ENCODE measurements at regions not wholly inside any gene's neighbourhood (a gene's known extent, or its start where the extent isn't known, plus 50 kb on each side); places are given as distances from the start of the nearest gene placed in this dataset.

GRCh38 chr2:12254280-12254860 is 462.4 kb upstream of the TRIB2 start:
- Histone ChIP-seq H3K9me3 (replicated peaks in 1 of 3) (no peaks in the 10 kb centered on the region), H3K36me3 (replicated peaks in 1 of 2) (no peaks in the 10 kb centered on the region), H3K4me1 (replicated peaks in 1 of 2) (no peaks in the 10 kb centered on the region), H3K4me3 (no peak overlapping the region), H3K27me3 (no peaks in the 10 kb centered on the region), H3K27ac (no peak overlapping the region)
- no peak for DNase-seq
- TF ChIP-seq POLR2A (IDR thresholded peaks at IDR 0.05) (no peak), CTCF (IDR thresholded peaks at IDR 0.05) (no peak)
- intact Hi-C loops (cut with DNase I), result no loop called here
- 72 to 81% (median 75%) methylated on average over 6 of the region's 6 CpGs for WGBS, 4 donors

GRCh38 chr2:12256206-12256605 is 460.5 kb upstream of the TRIB2 start:
- WGBS, 4 donors, result 78 to 83% (median 82%) methylated on average over 2 of the region's 2 CpGs
- no peak for DNase-seq
- no peaks in the 10 kb centered on the region for H3K9me3 ChIP-seq (replicated peaks in 1 of 3)
- H3K36me3 ChIP-seq (replicated peaks in 1 of 2), result no peaks in the 10 kb centered on the region
- intact Hi-C loops (cut with DNase I), result no loop called here
- H3K27me3 ChIP-seq, result no peaks in the 10 kb centered on the region
- TF ChIP-seq CTCF (IDR thresholded peaks at IDR 0.05) (no peak), POLR2A (IDR thresholded peaks at IDR 0.05) (no peak)
- H3K4me1 ChIP-seq (replicated peaks in 1 of 2), result no peaks in the 10 kb centered on the region
- H3K4me3 ChIP-seq, result no peak overlapping the region
- H3K27ac ChIP-seq, result no peak overlapping the region

GRCh38 chr2:12257476-12257875 is 459.3 kb upstream of the TRIB2 start:
- WGBS, 4 donors, result 49 to 60% (median 51%) methylated on average over 3 of the region's 3 CpGs
- Histone ChIP-seq H3K36me3 (replicated peaks in 1 of 2) (no peaks in the 10 kb centered on the region), H3K4me3 (no peak overlapping the region), H3K4me1 (replicated peaks in 1 of 2) (no peaks in the 10 kb centered on the region), H3K27ac (no peak overlapping the region), H3K9me3 (replicated peaks in 1 of 3) (no peaks in the 10 kb centered on the region), H3K27me3 (no peaks in the 10 kb centered on the region)
- TF ChIP-seq POLR2A (IDR thresholded peaks at IDR 0.05) (no peak), CTCF (IDR thresholded peaks at IDR 0.05) (no peak)
- intact Hi-C loops (cut with DNase I), result no loop called here
- DNase-seq, result peak in 1 of 7 donors; percentile 20

GRCh38 chr2:12259493-12259892 is 457.2 kb upstream of the TRIB2 start:
- intact Hi-C loops (cut with DNase I), result no loop called here
- no peaks in the 10 kb centered on the region for H3K27me3 ChIP-seq
- H3K4me3 ChIP-seq, result no peak overlapping the region
- TF ChIP-seq CTCF (IDR thresholded peaks at IDR 0.05) (no peak), POLR2A (IDR thresholded peaks at IDR 0.05) (no peak)
- H3K9me3 ChIP-seq (replicated peaks in 1 of 3), result no peaks in the 10 kb centered on the region
- H3K27ac ChIP-seq, result no peak overlapping the region
- DNase-seq, result no peak
- no peaks in the 10 kb centered on the region for H3K36me3 ChIP-seq (replicated peaks in 1 of 2)
- H3K4me1 ChIP-seq (replicated peaks in 1 of 2), result no peaks in the 10 kb centered on the region
- 86 to 89% (median 89%) methylated on average over 3 of the region's 3 CpGs for WGBS, 4 donors
